HUES48 (cell line): ENCODE measurements at regions not wholly inside any gene's neighbourhood (a gene's known extent, or its start where the extent isn't known, plus 50 kb on each side); places are given as distances from the start of the nearest gene placed in this dataset.

Experiments used
- H3K27ac ChIP-seq: one replicate; pipeline ENCODE4 v1.7.0; 2013; ENCODE audit warnings: low read depth, low read length, inconsistent platforms
- H3K27me3 ChIP-seq: 2 replicates; pipeline ENCODE4 v1.6.1; 2013; ENCODE audit warnings: mild to moderate bottlenecking, low read length; ENCODE audit not compliant: control insufficient read depth, insufficient read depth
- H3K36me3 ChIP-seq: 2 replicates; pipeline ENCODE4 v1.6.1; 2013; ENCODE audit warnings: low read length; ENCODE audit not compliant: control insufficient read depth, insufficient read depth
- H3K4me1 ChIP-seq: 2 replicates; pipeline ENCODE4 v1.6.1; 2013; ENCODE audit warnings: mild to moderate bottlenecking, low read length; ENCODE audit not compliant: control insufficient read depth, insufficient read depth
- H3K4me3 ChIP-seq: 2 replicates; pipeline ENCODE4 v1.5.1; 2013; ENCODE audit warnings: mild to moderate bottlenecking, low read depth, low read length
- H3K9ac ChIP-seq: 2 replicates; pipeline ENCODE4 v1.6.1; 2013; ENCODE audit warnings: mild to moderate bottlenecking, low read depth, low read length, moderate library complexity
- H3K9me3 ChIP-seq: 2 replicates; pipeline ENCODE4 v1.6.1; 2013; ENCODE audit warnings: low read length; ENCODE audit not compliant: control insufficient read depth, insufficient read depth

- peaks cover 6% of the 10 kb centered on the region; the same call in 1 of the 2 replicates for H3K4me1 ChIP-seq
- H3K9ac ChIP-seq: no peak overlapping the region
- H3K36me3 ChIP-seq: no peaks in the 10 kb centered on the region
- no peak overlapping the region for H3K4me3 ChIP-seq
- H3K27me3 ChIP-seq: no peaks in the 10 kb centered on the region
- no peak overlapping the region for H3K27ac ChIP-seq
- 0 out of 2 replicates have a peak, but pooled peaks cover 2% of the 10 kb centered on the region for H3K9me3 ChIP-seq
These were observed 127.1 kb upstream of the IPO9 start for GRCh38 chr1:201701831-201702230.

DNA sequence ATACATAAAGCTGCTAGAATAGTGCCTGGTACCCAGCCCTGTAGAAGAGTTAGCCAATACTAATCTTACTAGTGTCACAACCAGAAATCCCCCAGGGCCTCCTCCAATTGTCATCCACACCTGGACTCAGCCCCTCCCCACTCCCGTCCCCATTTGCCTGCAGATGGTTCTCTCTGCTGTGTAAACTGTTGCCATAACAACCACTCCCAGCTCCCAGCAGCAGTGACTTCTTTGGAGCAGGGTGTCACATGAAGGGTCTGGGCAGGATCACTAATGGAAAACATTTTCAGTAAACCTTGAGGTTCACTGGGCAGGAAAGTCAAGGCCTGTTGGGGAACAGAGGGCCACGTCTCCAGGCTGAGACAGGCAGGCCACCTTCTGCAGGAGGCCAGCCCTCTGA is 126.0 kb upstream of the IPO9 start:
- Histone ChIP-seq H3K9ac (no peak overlapping the region), H3K9me3 (0 out of 2 replicates have a peak, but pooled peaks cover 2% of the 10 kb centered on the region), H3K27me3 (no peaks in the 10 kb centered on the region), H3K4me3 (no peak overlapping the region), H3K4me1 (peaks cover 6% of the 10 kb centered on the region; the same call in 1 of the 2 replicates), H3K36me3 (no peaks in the 10 kb centered on the region), H3K27ac (no peak overlapping the region)

DNA sequence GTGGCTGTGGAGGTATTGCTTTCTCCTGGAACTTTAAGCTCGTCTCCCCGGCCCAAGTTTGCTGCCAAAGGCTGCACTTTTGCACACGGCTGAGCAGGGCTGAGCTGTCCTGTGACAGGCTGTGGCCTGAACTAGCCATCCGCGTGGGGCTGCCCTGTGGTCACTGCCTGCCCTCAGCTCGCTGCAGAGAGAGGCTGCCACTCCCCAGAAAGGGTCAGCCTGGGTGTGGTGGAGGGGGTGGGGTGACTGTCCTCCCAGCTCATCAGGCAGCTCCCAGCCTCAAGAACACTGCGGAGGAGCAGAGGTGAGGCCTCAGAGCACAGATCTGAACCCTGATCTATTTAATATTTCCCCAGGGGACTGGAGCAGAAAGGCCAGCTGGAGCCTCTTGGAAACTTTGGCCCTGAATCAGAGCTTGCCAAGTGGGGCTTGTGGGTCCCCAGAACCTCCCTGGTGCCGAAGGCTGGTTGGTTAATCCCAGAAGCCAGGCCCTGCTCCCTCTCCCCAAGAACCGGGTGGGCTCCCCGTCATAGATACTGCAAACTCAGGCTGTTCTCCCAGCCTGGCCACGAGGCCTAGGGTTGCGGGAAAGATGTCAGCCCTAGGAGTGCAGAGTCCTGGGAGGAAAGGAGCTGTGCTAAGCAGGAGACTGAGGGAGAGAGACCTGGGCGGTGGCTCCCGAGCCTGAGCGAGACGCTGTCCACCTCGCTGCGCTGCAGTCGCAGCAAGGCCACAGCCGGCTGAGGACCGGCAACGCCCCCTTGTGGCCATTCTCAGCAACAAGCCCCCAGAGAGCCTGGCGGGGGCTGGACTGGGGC is 125.1 kb upstream of the IPO9 start:
- H3K27me3 ChIP-seq: no peaks in the 10 kb centered on the region
- H3K36me3 ChIP-seq: no peaks in the 10 kb centered on the region
- H3K9ac ChIP-seq: no peak overlapping the region
- H3K27ac ChIP-seq: no peak overlapping the region
- H3K9me3 ChIP-seq: 0 out of 2 replicates have a peak, but pooled peaks cover 2% of the 10 kb centered on the region
- H3K4me3 ChIP-seq: no peak overlapping the region
- peaks cover 6% of the 10 kb centered on the region; the same call in 1 of the 2 replicates for H3K4me1 ChIP-seq

GRCh38 chr1:201704439-201704792 is 124.5 kb upstream of the IPO9 start:
- H3K36me3 ChIP-seq: no peaks in the 10 kb centered on the region
- 0 out of 2 replicates have a peak, but pooled peaks cover 2% of the 10 kb centered on the region for H3K9me3 ChIP-seq
- H3K27me3 ChIP-seq: no peaks in the 10 kb centered on the region
- H3K9ac ChIP-seq: no peak overlapping the region
- H3K4me3 ChIP-seq: no peak overlapping the region
- H3K27ac ChIP-seq: no peak overlapping the region
- peaks cover 6% of the 10 kb centered on the region; the same call in 1 of the 2 replicates for H3K4me1 ChIP-seq

- no peaks in the 10 kb centered on the region for H3K36me3 ChIP-seq
- no peak overlapping the region for H3K27ac ChIP-seq
- no peak overlapping the region for H3K9ac ChIP-seq
- H3K4me1 ChIP-seq: peaks cover 10% of the 10 kb centered on the region; the same call in 1 of the 2 replicates
- H3K4me3 ChIP-seq: no peak overlapping the region
- 0 out of 2 replicates have a peak, but pooled peaks cover 2% of the 10 kb centered on the region for H3K9me3 ChIP-seq
- H3K27me3 ChIP-seq: no peaks in the 10 kb centered on the region
These were observed 123.6 kb upstream of the IPO9 start for GRCh38 chr1:201705389-201705788.

GRCh38 chr1:201706109-201706508 is 122.8 kb upstream of the IPO9 start:
- no peaks in the 10 kb centered on the region for H3K27me3 ChIP-seq
- H3K27ac ChIP-seq: no peak overlapping the region
- H3K4me3 ChIP-seq: no peak overlapping the region
- no peaks in the 10 kb centered on the region for H3K36me3 ChIP-seq
- peaks cover 10% of the 10 kb centered on the region; the same call in 1 of the 2 replicates for H3K4me1 ChIP-seq
- 0 out of 2 replicates have a peak, but pooled peaks cover 2% of the 10 kb centered on the region for H3K9me3 ChIP-seq
- H3K9ac ChIP-seq: no peak overlapping the region

- H3K4me3 ChIP-seq: no peak overlapping the region
- H3K9ac ChIP-seq: no peak overlapping the region
- H3K4me1 ChIP-seq: peaks cover 10% of the 10 kb centered on the region; the same call in 1 of the 2 replicates
- no peaks in the 10 kb centered on the region for H3K9me3 ChIP-seq
- no peaks in the 10 kb centered on the region for H3K36me3 ChIP-seq
- no peaks in the 10 kb centered on the region for H3K27me3 ChIP-seq
- H3K27ac ChIP-seq: no peak overlapping the region
These were observed 121.9 kb upstream of the IPO9 start for GRCh38 chr1:201707027-201707426.

GRCh38 chr1:201707656-201708055 is 121.3 kb upstream of the IPO9 start:
- no peak overlapping the region for H3K4me3 ChIP-seq
- peaks cover 10% of the 10 kb centered on the region; the same call in 1 of the 2 replicates for H3K4me1 ChIP-seq
- no peaks in the 10 kb centered on the region for H3K36me3 ChIP-seq
- no peaks in the 10 kb centered on the region for H3K9me3 ChIP-seq
- H3K9ac ChIP-seq: no peak overlapping the region
- no peaks in the 10 kb centered on the region for H3K27me3 ChIP-seq
- no peak overlapping the region for H3K27ac ChIP-seq

- H3K9ac ChIP-seq: no peak overlapping the region
These were observed 120.9 kb upstream of the IPO9 start for GRCh38 chr1:201708085-201708512.

DNA sequence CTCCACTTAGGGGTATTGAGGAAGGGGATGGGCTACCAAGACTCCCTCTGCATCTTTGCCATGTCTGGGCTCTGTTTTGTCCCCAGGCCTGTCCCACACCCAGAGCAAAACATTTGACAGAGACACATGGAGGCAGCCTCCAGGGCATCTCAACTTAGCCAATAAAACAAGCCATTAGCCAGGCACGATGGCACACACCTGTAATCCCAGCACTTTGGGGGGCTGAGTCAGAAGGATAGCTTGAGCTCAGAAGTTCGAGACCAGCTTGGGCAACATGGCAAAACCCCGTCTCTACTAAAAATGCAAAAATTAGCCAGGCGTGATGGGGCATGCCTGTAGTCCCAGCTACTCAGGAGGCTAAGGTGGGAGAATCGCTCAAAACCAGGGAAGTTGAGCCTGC is 120.3 kb upstream of the IPO9 start:
- H3K27me3 ChIP-seq: no peaks in the 10 kb centered on the region
- no peak overlapping the region for H3K9ac ChIP-seq
- H3K4me3 ChIP-seq: no peak overlapping the region
- H3K27ac ChIP-seq: no peak overlapping the region
- H3K4me1 ChIP-seq: peaks cover 8% of the 10 kb centered on the region; the same call in 1 of the 2 replicates
- no peaks in the 10 kb centered on the region for H3K9me3 ChIP-seq
- H3K36me3 ChIP-seq: no peaks in the 10 kb centered on the region

More at GRCh38 chr1:201708085-201708512, 120.9 kb upstream of the IPO9 start:
- Histone ChIP-seq H3K27ac (no peak overlapping the region), H3K4me3 (no peak overlapping the region), H3K9me3 (no peaks in the 10 kb centered on the region), H3K4me1 (peaks cover 10% of the 10 kb centered on the region; the same call in 1 of the 2 replicates), H3K27me3 (no peaks in the 10 kb centered on the region), H3K36me3 (no peaks in the 10 kb centered on the region)

DNA sequence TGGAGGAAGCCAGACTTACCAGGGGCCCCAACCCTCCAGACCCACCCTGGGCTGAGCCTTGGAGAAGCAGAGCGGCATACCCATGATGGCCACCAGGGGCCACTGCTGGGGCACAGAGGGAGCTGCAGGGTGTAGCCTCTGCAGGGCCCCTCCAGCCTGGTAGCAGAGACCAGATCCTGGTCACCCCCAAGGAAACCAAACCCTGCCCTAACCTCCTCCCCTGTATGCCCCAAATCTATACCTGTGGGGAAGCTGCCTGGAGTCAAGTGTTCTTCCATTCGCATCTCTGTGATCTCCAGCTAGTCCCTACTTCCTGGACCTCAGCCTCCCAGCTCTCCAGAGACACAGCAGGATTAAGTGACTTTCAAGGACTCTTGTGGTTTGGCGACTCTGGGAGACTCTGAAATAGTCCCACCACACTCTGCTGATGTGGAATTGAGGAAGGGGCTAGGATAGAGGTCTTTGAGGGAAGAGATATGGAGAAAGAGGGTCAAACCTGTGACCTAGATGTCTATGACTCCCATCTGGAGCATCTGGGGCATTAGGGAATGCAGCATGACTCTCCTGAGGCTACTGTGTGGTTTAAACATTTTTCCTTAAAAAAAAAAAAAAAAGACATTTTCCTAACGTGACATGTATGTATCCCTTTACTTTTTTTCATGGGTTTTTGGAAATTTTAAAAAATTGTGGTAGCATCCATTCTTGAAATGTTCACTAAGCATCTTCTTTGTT is 119.2 kb upstream of the IPO9 start:
- Histone ChIP-seq H3K4me1 (peaks cover 4% of the 10 kb centered on the region; the same call in 1 of the 2 replicates), H3K27me3 (no peaks in the 10 kb centered on the region), H3K4me3 (no peak overlapping the region), H3K36me3 (no peaks in the 10 kb centered on the region), H3K27ac (no peak overlapping the region), H3K9me3 (no peaks in the 10 kb centered on the region), H3K9ac (no peak overlapping the region)
